GM18498 (cell line): ENCODE measurements at regions not wholly inside any gene's neighbourhood (a gene's known extent, or its start where the extent isn't known, plus 50 kb on each side); places are given as distances from the start of the nearest gene placed in this dataset.

Experiments
- ATAC-seq: cut with Tn5 transposase; IDR thresholded peaks from one replicate; pipeline ENCODE4 v1.9.1; 2021; ENCODE audit warnings: mild to moderate bottlenecking, moderate library complexity; ENCODE audit not compliant: unreplicated experiment

GRCh38 chr3:72193771-72194430 lies 409.0 kb upstream of the PROK2 start:
- ATAC-seq: no peak

- no peak for ATAC-seq
These were observed 407.6 kb upstream of the PROK2 start for GRCh38 chr3:72192572-72192971.

- no peak for ATAC-seq
These were observed 406.4 kb upstream of the PROK2 start for GRCh38 chr3:72191209-72191960.

DNA sequence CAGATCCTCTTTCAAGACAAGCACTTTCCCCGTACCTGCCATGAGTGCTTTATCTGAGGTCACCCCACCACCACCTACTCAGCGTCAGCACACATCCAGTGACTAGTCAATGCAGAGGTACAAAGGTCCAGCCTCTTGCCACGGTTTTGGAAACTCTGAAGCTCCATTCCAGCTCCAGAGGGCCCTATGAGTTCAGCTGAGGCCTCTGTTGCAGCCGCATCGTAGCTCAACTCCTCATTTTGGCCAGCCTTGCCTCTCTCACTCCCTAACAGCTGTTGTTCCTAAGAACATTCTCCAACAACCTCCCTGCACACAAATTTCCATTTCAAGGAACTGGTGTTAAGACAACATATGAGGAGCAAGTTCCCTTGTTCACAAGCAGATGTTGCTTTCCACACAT lies 405.1 kb upstream of the PROK2 start:
- no peak for ATAC-seq

DNA sequence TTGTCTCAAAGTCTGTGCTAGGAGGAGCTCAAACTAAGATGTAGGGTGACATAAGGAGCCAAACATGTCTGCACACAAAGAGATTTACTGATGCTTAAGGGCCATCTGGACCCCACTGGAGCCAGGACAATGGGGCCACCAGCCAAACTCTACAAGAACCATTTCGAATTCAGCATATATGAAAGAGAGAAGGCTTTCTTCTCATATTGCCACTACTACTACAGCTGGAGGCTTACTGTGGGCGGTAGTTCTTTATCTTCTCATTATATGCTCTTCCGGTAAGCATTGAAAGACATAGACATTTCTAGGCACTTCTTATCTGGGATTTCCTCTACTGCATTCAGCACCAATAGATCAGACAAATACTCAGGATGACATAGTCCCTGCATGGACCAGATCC lies 404.4 kb upstream of the PROK2 start:
- no peak for ATAC-seq

- no peak for ATAC-seq
These were observed 403.6 kb upstream of the PROK2 start for GRCh38 chr3:72188536-72188935.

DNA sequence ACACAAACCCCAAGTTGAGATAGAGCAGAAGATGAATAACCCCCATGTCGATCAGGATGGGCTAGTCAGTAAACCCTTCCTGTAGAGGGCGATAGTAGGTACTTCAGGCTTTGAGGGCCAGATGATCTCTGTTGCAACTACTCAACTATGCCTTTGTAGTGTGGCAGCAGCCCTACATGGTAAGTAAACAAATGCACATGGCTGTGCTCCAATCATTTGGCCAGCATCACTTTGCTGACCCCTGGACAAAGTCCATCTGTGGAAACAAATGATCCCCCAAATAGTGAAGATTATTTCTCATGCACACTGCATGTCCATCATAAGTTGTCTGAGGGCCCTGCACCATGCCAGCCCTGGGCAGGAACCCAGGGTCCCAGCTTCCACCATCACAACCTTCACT lies 402.2 kb upstream of the PROK2 start:
- no peak for ATAC-seq

- peak; percentile 23 for ATAC-seq
These were observed 401.5 kb upstream of the PROK2 start for GRCh38 chr3:72186400-72186855.

DNA sequence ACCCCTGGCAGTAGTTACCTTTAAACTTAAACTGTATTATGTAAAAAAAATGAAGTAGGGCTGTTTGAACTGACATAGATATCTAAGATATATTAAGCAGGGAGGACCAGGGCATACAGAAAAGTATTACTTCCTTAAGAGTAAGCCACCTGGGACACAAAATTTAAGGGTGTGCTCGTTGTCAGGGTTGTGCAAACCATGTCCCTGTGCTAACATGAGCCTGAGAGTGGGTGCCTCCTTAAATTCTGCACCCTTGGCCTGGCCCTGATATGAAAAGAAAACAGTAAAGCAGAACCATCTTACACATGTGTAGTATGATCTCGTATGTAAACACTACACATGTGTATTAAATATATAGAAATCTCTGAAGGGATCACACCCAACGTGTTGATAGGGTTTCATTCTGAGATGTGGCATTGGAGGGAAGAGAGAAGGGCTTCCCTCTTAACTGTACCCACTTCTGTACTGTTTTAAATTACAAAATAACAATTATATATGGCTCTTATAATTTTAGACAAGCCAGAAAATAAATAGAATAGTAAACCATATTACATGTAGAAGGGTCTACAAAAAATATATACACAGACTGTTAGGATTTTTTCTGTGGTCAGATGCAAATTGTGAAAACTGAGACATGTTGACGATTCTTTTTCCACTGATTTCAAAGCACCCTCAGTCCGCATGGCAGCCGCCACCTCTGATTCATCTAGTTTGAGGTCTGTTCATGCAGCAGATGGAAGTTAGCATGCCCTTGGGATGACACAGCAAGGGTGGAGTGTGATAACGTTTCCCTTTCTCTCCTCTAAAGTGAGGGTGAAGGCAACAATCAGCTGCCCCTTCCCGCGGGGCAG lies 400.8 kb upstream of the PROK2 start:
- ATAC-seq: peak; percentile 46

GRCh38 chr3:72183489-72183888 lies 398.5 kb upstream of the PROK2 start:
- no peak for ATAC-seq

GRCh38 chr3:72182206-72182605 lies 397.3 kb upstream of the PROK2 start:
- ATAC-seq: no peak

DNA sequence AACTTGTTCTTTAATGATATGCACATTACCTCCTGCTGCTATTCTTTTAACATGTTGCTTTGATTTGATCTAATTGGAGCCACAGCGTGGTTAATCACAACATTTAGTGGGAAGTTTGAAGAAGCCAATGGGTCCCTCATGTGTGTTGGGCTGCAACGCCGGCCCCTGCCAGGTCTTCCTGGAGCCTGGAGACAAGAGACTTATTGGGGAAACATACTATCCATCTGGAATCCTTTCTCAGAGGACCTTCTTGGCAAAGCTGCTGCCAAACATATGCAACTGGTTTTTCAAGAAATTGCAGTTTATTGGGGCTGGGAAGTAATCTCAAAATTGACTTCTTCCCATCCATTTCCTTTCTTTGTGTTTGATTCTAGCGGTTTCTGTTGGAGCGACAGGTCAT lies 396.3 kb upstream of the PROK2 start:
- no peak for ATAC-seq

DNA sequence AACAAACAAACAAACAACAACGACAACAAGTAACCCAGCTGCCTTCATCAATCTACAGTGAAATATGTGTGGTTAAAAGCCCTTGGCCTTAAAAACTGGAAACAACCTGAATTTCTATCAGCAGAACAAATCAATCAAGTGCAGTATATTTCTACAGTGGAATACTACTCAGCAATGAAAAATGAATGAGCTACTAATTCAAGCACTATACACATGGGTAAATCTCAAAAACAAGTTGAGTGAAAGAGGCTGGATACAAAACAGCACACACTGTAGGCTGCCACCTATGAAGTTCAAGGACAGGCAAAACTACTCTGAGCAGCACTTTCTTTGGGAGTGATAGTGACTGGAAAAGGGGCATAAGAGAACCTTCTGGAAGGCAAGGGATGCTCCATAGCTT lies 395.5 kb upstream of the PROK2 start:
- ATAC-seq: no peak

DNA sequence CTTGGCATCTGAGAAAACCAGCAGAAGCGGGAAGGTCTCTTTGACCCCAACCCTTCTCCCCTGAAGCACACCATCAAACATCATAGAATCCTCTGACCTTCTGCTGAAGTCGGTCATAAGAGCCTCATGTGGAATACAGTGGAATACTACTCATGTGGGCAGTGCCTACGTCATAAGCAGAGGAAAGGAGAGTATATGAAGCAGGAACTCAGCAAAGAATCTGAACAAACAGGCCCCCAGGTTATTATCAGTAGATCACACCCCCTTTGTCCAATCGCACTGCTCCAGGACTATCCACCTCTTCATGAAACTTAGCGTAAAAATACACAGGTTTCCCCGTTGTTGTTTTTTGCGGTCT lies 394.1 kb upstream of the PROK2 start:
- no peak for ATAC-seq

GRCh38 chr3:72178463-72179106 lies 393.6 kb upstream of the PROK2 start:
- ATAC-seq: no peak

DNA sequence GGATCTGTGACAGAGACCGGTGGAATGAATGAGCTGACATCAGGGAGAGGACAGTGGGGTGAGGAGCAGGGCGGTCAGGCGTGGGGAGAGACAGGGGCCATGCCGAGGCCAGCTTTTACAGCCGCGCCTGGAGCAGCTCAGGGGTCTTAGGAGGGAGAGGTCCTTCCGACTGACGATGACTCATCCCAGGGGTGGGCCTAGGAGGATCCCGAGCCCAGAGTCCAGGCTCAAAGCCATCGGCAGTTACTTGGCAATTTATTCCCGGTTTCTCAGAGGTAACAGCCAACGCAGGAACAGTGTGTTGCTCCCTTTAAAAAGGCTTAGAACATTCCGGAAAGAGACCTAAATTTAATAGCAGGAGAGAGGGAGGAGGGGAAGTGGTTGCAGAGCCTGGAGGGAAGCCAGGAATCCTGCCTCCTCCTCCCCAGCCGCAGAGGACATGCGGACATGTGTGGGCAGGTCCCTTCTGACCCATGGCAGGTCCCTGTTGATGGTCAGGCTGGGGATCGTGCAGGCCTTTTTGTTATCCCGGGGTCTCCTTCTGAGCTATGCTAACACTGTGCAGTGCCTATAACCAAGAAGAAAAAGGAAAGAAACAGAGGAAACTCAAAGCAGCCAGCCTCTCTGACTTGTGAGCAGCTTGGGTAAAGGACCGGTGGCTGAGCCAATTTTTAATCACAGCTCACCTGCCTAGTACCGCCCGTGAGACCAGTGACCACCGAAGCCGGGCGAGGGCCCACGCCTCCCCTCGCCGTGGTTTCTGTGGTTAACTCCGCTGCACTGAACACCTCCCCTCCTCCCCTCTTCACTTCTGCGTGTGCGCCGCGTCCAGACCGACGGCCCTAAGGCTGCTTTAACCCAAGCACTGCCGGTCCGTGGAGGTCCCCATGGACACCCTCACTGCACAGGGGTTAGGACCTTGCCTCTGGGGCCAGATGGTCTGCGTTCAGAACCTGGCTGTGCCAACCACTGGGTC lies 392.4 kb upstream of the PROK2 start:
- ATAC-seq: peak; percentile 44

GRCh38 chr3:72176537-72177041 lies 391.6 kb upstream of the PROK2 start:
- ATAC-seq: peak; percentile 94

DNA sequence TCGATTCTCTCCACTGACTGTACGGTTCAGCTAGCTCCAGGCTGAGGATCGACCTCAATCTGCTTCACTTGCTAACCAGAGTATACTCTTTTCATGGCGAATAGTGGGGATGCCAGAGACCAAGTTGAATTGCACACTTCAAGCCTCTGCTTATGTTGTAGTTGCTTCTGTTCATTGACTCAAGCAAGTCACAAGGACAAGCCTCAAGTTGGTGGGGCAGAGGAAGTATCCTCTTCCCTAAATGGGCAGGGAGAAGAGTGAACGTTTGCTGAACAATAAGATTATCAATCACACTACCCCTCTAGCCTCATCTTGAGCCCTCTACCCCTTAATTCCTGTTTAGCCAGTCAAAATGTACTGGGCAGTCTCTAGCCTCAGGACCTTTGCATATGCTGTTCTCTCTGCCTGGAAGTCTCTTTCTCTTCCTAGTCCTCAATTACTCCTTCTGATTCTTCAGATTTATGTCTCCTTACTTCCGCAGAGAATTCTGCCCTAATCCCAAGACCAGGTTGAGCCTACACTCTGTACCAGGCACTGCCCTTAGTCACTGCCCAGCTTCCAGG lies 390.4 kb upstream of the PROK2 start:
- ATAC-seq: no peak

DNA sequence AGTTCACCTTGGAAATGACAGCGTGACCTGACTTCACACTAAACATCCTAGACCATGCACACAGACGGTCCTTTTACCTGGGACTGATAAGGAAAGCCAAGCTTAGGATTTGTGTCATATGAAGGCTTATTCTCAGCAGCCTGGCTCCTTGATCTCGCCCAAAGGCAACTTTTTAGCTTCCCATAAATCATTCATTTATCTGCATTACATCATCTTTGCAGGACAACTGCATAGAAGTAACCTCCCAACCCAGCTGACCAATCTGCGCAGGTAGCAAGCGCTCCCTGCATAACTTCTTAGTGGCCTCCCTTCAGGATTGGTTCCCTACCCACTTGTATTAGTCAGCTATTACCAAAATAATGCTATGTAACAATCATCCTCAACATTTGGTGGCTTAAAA lies 389.9 kb upstream of the PROK2 start:
- no peak for ATAC-seq

DNA sequence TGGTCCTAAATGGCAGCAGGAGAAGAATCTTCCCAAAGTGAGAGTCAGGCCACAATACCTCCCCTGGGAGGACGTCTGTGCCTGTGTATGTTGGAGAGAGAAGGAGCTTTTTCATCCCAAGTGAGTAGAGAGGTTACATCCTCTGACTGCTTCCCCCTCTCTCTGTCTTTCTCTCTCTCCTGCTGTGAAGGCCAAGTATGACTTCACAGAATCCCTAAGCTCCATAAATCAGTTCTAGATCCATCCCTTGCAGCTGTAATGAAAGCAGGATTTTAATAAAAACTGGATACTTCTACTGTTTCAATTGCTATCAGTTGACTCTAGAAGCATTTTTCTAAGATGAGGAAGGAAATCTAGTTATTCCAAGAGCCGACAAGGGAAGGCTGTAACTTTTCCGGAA lies 389.1 kb upstream of the PROK2 start:
- no peak for ATAC-seq
